Glutamatergic neuron (in vitro differentiated cells): ENCODE measurements at regions not wholly inside any gene's neighbourhood (a gene's known extent, or its start where the extent isn't known, plus 50 kb on each side); places are given as distances from the start of the nearest gene placed in this dataset.

Experiments
- DNase-seq: peaks from one replicate; pipeline ENCODE4 v3.0.0; 2022
- H3K27ac Mint-ChIP-seq: one replicate; pipeline ENCODE4 v1.8.0; 2020; ENCODE audit warnings: mild to moderate bottlenecking, mixed read lengths, inconsistent platforms; ENCODE audit not compliant: unreplicated experiment
- H3K27me3 Mint-ChIP-seq: one replicate; pipeline ENCODE4 v1.8.0; 2020; ENCODE audit warnings: mild to moderate bottlenecking, moderate library complexity, mixed read lengths, inconsistent platforms; ENCODE audit not compliant: unreplicated experiment
- H3K36me3 Mint-ChIP-seq: one replicate; pipeline ENCODE4 v1.8.0; 2020; ENCODE audit warnings: mild to moderate bottlenecking, mixed read lengths, inconsistent platforms; ENCODE audit not compliant: unreplicated experiment
- H3K4me1 Mint-ChIP-seq: one replicate; pipeline ENCODE4 v1.8.0; 2020; ENCODE audit warnings: mild to moderate bottlenecking, low read depth, mixed read lengths, inconsistent platforms; ENCODE audit not compliant: unreplicated experiment
- H3K4me3 Mint-ChIP-seq: one replicate; pipeline ENCODE4 v1.8.0; 2020; ENCODE audit warnings: mild to moderate bottlenecking, mixed read lengths, inconsistent platforms; ENCODE audit not compliant: unreplicated experiment
- H3K9me3 Mint-ChIP-seq: one replicate; pipeline ENCODE4 v1.8.0; 2020; ENCODE audit warnings: mild to moderate bottlenecking, moderate library complexity, mixed read lengths, inconsistent platforms; ENCODE audit not compliant: unreplicated experiment
- TF ChIP-seq, protein P1 (sequence below): fragments of 200-600 bp; sonication (generic); IDR thresholded peaks from one replicate; pipeline ENCODE4 v1.5.0; 2021; ENCODE audit not compliant: partially characterized antibody, unreplicated experiment

DNA sequence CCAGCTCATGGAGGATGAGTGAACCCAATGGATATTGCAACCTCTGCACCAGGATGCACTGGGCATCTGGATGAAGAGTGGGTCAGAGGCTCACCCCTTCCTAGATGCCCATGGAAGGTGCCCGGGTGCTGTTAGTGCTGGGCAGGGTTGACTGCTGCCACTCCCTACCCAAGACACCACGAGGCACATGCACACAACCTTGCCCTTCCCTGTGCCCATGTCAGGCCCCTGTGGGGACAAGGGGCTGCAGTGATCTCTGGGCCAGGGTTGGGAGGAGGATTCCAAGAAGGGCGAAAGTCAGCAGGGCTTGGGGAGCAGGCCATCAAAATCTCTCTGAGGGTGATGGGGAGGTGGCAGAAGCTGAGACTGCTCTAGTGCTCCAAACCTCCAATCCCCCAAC is 309.7 kb upstream of the ST6GAL2 start:
- Mint-ChIP-seq H3K4me3 (no peak overlapping the region), H3K27me3 (peaks cover 4% of the 10 kb centered on the region), H3K27ac (no peak overlapping the region), H3K9me3 (peaks cover 2% of the 10 kb centered on the region), H3K4me1 (peaks cover 8% of the 10 kb centered on the region), H3K36me3 (peaks cover 4% of the 10 kb centered on the region)
- TF ChIP-seq, protein P1, sequence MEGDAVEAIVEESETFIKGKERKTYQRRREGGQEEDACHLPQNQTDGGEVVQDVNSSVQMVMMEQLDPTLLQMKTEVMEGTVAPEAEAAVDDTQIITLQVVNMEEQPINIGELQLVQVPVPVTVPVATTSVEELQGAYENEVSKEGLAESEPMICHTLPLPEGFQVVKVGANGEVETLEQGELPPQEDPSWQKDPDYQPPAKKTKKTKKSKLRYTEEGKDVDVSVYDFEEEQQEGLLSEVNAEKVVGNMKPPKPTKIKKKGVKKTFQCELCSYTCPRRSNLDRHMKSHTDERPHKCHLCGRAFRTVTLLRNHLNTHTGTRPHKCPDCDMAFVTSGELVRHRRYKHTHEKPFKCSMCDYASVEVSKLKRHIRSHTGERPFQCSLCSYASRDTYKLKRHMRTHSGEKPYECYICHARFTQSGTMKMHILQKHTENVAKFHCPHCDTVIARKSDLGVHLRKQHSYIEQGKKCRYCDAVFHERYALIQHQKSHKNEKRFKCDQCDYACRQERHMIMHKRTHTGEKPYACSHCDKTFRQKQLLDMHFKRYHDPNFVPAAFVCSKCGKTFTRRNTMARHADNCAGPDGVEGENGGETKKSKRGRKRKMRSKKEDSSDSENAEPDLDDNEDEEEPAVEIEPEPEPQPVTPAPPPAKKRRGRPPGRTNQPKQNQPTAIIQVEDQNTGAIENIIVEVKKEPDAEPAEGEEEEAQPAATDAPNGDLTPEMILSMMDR = no peak
- no peak for DNase-seq

DNA sequence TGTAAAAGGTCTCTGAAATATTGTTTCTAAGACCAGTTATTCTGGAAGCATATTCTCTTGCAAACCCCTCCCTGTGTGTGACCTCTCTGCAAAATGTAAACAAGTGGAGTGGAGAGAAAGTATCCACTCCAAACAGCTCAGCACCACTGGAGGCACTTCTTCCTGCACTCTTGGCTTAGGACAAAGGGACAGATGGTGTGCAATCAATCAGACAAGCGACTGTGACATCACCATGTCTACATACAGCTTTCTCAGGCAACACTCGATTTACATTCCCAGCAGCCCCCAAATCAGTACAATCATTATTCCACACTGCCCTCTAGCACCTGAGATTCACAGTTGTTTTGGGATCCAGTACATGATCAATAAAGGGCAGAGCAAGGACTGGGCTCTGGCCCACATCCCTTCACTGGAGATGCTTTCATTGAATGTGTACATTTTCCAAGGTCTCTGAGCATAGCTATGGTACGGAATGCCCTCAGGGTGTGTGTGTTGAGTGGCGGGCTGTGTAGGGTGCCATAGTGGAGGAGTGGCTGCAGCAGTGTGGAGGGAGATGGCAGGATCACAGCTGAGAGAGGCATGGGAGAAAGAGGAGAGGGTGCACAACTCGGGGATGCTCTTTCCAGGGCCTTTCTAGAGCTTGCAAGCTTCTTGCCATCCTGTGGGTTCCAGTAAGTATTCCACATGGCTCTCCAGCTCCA is 311.8 kb upstream of the ST6GAL2 start:
- H3K4me1 Mint-ChIP-seq = peaks cover 8% of the 10 kb centered on the region
- no peak overlapping the region for H3K4me3 Mint-ChIP-seq
- H3K9me3 Mint-ChIP-seq = peaks cover 2% of the 10 kb centered on the region
- peaks cover 4% of the 10 kb centered on the region for H3K27me3 Mint-ChIP-seq
- TF ChIP-seq, protein P1 = no peak
- H3K27ac Mint-ChIP-seq = peak overlapping the region; percentile 73
- H3K36me3 Mint-ChIP-seq = peaks cover 4% of the 10 kb centered on the region
- DNase-seq = no peak

DNA sequence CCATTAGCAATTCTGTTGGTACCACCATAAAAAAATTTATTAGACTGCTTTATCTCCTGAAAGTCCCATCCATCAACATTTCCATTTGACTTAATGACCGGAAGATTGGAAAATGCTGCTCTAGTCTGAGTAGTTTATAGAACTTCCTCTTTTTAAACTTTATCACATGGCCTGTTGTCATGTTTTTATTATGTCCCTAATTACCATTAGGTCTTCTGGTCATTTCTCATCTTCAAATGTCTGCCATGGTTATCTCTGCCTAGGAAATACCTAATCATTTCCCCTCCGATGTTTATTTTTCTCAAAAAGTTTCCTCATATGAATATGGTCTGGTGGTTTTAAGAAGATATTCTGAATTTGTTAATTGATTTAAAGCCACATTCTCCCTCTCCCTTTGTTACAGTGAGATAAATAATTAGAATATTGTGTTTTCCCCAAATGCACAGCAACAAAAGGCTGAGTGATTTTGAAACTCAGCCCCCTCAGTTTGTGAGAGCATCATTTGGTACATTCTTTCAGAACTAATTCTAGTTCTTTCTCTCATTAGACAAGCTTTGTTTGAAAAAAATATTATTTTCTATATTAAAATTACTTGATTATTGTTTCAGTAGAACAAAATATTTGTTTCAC is 317.1 kb upstream of the ST6GAL2 start:
- H3K4me3 Mint-ChIP-seq = no peak overlapping the region
- TF ChIP-seq, protein P1 = no peak
- H3K9me3 Mint-ChIP-seq = peaks cover 2% of the 10 kb centered on the region
- H3K4me1 Mint-ChIP-seq = peaks cover 2% of the 10 kb centered on the region
- no peak for DNase-seq
- no peaks in the 10 kb centered on the region for H3K27me3 Mint-ChIP-seq
- H3K27ac Mint-ChIP-seq = no peak overlapping the region
- H3K36me3 Mint-ChIP-seq = peaks cover under 1% of the 10 kb centered on the region

DNA sequence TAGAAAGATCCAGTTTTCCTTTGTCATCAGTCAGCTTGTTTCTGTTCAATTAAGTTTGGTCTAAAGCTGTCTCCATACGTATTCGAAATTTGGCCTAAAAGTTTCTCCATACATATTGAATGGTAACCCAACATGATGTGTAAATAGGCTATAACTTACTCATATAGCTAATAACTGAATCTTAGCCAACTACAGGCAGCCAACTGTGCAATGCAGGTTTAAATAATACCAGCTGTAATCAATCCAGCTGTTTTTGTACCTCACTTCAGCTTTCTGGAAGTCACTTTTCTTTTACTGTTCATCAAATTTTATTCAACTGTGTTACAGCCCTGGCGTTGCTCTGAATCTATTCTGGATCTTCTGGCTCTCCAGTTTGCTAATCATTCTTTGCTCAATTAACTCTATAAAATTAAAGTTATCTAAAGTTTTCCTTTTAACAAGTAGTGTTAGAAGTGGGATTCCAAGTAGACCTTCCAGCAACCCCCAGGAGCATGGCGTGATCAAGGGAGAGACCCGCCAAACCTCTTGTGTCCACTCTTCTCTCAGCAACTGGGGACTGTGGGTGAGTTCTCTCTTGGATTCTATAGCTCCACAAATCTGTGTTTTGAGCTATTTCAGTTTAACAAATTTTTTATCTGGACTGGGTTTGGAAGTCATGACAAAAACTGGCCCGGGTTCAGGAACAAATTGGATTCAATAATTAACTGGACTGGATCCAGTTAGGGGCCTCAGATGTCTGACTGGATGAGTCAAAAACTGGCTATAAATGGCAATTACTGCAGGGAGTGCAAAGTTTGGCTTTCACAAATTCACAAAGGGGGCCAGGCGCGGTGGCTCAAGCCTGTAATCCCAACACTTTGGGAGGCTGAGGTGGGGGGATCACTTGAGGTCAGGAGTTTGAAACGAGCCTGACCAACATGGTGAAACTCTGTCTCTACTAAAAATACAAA is 329.7 kb upstream of the ST6GAL2 start:
- DNase-seq = no peak
- H3K27me3 Mint-ChIP-seq = no peaks in the 10 kb centered on the region
- H3K4me3 Mint-ChIP-seq = no peak overlapping the region
- H3K4me1 Mint-ChIP-seq = no peaks in the 10 kb centered on the region
- TF ChIP-seq, protein P1 = no peak
- no peak overlapping the region for H3K27ac Mint-ChIP-seq
- H3K9me3 Mint-ChIP-seq = no peaks in the 10 kb centered on the region
- no peaks in the 10 kb centered on the region for H3K36me3 Mint-ChIP-seq
